ENCODE measurements at regions not wholly inside any gene's neighbourhood (a gene's known extent, or its start where the extent isn't known, plus 50 kb on each side); places are given as distances from the start of the nearest gene placed in this dataset.

GRCh38 chr9:129367287-129367686, 189.2 kb upstream of the IER5L start:
- Mint-ChIP-seq H3K36me3 (ENCODE audit: low read depth) (no peaks in the 10 kb centered on the region), H3K27ac (ENCODE audit: unreplicated experiment) (no peak overlapping the region), H3K4me1 (ENCODE audit: low read depth) (peaks cover 2% of the 10 kb centered on the region), H3K9me3 (ENCODE audit: low read depth) (peaks cover 3% of the 10 kb centered on the region), H3K4me3 (ENCODE audit: unreplicated experiment) (no peak overlapping the region), H3K27me3 (ENCODE audit: low read depth) (no peaks in the 10 kb centered on the region)
- no peak for TF ChIP-seq CTCF (IDR thresholded peaks at IDR 0.05)
- no peak for DNase-seq (ENCODE audit: low spot score)

- no peak for TF ChIP-seq CTCF (IDR thresholded peaks at IDR 0.05)
- Mint-ChIP-seq H3K4me1 (ENCODE audit: low read depth) (peaks cover 5% of the 10 kb centered on the region), H3K36me3 (ENCODE audit: low read depth) (no peaks in the 10 kb centered on the region), H3K27ac (ENCODE audit: unreplicated experiment) (no peak overlapping the region), H3K9me3 (ENCODE audit: low read depth) (peaks cover 3% of the 10 kb centered on the region), H3K4me3 (ENCODE audit: unreplicated experiment) (no peak overlapping the region), H3K27me3 (ENCODE audit: low read depth) (no peaks in the 10 kb centered on the region)
- no peak for DNase-seq (ENCODE audit: low spot score)
These were observed 187.1 kb upstream of the IER5L start for GRCh38 chr9:129365196-129365595.

- Mint-ChIP-seq H3K27ac (ENCODE audit: unreplicated experiment) (no peak overlapping the region), H3K4me1 (ENCODE audit: low read depth) (peaks cover 5% of the 10 kb centered on the region), H3K4me3 (ENCODE audit: unreplicated experiment) (no peak overlapping the region), H3K27me3 (ENCODE audit: low read depth) (no peaks in the 10 kb centered on the region), H3K36me3 (ENCODE audit: low read depth) (no peaks in the 10 kb centered on the region), H3K9me3 (ENCODE audit: low read depth) (no peaks in the 10 kb centered on the region)
- no peak for TF ChIP-seq CTCF (IDR thresholded peaks at IDR 0.05)
- DNase-seq (ENCODE audit: low spot score), result peak; percentile 42
These were observed 185.3 kb upstream of the IER5L start for GRCh38 chr9:129363216-129363873.

GRCh38 chr9:129362287-129363000, 184.4 kb upstream of the IER5L start:
- Mint-ChIP-seq H3K4me1 (ENCODE audit: low read depth) (peaks cover 5% of the 10 kb centered on the region), H3K27me3 (ENCODE audit: low read depth) (no peaks in the 10 kb centered on the region), H3K4me3 (ENCODE audit: unreplicated experiment) (no peak overlapping the region), H3K27ac (ENCODE audit: unreplicated experiment) (no peak overlapping the region), H3K36me3 (ENCODE audit: low read depth) (no peaks in the 10 kb centered on the region), H3K9me3 (ENCODE audit: low read depth) (no peaks in the 10 kb centered on the region)
- no peak for DNase-seq (ENCODE audit: low spot score)
- TF ChIP-seq CTCF (IDR thresholded peaks at IDR 0.05), result no peak

- no peaks in the 10 kb centered on the region for H3K9me3 Mint-ChIP-seq (ENCODE audit: low read depth)
- H3K4me3 Mint-ChIP-seq (ENCODE audit: unreplicated experiment), result no peak overlapping the region
- TF ChIP-seq CTCF (IDR thresholded peaks at IDR 0.05), result no peak
- no peak overlapping the region for H3K27ac Mint-ChIP-seq (ENCODE audit: unreplicated experiment)
- no peaks in the 10 kb centered on the region for H3K36me3 Mint-ChIP-seq (ENCODE audit: low read depth)
- H3K4me1 Mint-ChIP-seq (ENCODE audit: low read depth), result peaks cover 5% of the 10 kb centered on the region
- DNase-seq (ENCODE audit: low spot score), result no peak
- no peaks in the 10 kb centered on the region for H3K27me3 Mint-ChIP-seq (ENCODE audit: low read depth)
These were observed 183.1 kb upstream of the IER5L start for GRCh38 chr9:129361196-129361595.

Measured in chondrocyte (in vitro differentiated cells).